Globus pallidus (tissue), 1 donor: ENCODE measurements at regions not wholly inside any gene's neighbourhood (a gene's known extent, or its start where the extent isn't known, plus 50 kb on each side); places are given as distances from the start of the nearest gene placed in this dataset.
"Not testable (repeated sequence)": the region's sequence is repeated elsewhere in the genome, so short reads cannot be mapped to it uniquely, and the experiment has no call there.

Source experiments
- DNase-seq: peaks from one replicate; pipeline ENCODE4 v3.0.0-alpha.2; 2015; ENCODE audit warnings: low spot score

DNA sequence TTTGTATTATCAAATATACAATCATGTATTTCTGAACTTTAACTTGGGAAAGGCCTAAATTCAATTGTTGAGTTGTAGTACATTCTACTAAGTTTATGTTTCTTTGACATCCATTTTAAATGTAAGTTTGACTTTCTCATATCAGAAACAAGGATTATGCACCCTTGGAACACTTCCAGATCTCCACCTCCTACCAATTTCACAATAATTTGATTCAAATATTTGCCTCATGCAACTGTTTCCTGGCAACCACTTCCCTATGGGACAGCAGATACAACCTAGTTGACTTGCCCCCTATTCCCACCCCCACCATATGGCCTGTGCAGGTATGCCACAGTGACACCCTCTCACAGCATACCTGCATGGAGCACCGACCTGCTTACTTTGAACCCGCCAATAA, 506.4 kb upstream of the PABPC4L start:
- no peak for DNase-seq

DNA sequence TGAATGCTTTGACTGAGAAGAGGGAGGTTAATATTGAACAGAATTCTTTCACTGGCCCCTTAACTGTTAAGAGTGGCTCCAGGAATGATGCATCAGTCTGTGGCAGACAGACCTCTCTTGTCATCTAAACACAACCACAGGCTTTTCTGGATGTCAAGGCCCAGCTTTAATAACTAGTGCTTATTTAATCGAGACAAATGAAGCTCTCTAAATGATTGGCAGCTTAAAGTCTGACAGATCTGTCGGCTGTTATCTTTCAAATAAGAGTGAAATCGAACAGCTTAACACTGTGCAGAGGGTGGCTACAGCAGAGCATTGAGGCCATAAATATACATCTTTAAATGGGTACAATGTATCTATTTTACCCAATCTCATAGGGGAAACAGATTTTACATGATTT, 500.8 kb upstream of the PABPC4L start:
- no peak for DNase-seq

DNA sequence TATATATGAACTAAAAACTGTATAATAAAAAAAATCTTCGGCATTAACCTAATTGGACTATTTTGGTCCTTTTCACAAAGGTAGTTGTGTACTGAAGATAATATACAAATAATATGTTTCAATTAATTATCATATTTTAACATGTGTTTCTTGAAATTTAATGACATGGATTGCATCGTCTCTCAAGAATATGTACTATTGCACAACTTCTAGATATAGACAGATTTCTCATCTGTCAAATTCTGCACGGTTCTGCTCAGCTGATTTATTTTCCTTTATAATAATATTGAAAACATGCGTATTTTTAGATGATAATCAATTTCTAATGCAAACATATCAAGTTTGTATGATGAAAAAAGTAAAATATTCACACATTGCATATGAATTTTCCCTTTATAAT, 498.7 kb upstream of the PABPC4L start:
- DNase-seq: no peak

- not testable (repeated sequence) for DNase-seq
Measured at GRCh38 chr4:134698831-134699230, 497.2 kb upstream of the PABPC4L start.

GRCh38 chr4:134695433-134695832, 493.8 kb upstream of the PABPC4L start:
- no peak for DNase-seq

- no peak for DNase-seq
Measured at GRCh38 chr4:134691915-134692314, 490.3 kb upstream of the PABPC4L start.

GRCh38 chr4:134687646-134688628, 486.3 kb upstream of the PABPC4L start:
- DNase-seq: no peak

- DNase-seq: no peak
Measured at GRCh38 chr4:134677209-134677814, 475.7 kb upstream of the PABPC4L start.

DNA sequence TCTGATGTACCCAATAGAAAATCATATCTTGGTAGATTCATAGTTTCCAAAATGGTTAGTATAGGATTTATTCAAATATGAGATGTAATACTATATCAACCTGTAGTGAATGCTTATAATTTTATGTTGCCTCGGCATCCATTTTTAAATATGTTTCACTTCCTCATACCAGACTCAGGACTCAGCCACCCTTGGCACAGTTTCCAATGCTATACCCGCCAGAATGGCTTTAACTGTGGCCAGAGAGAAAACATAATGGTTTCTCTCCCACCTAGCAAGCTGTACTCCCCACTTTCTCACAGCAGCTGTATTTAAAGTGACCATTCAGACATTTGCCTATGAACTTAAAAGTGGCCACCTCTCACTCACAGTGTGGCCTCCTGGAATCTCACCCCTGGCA, 466.6 kb upstream of the PABPC4L start:
- no peak for DNase-seq

- no peak for DNase-seq
Measured at GRCh38 chr4:134666640-134667039, 465.1 kb upstream of the PABPC4L start.

- DNase-seq: no peak
Measured at GRCh38 chr4:134665429-134665828, 463.8 kb upstream of the PABPC4L start.

GRCh38 chr4:134663742-134664141, 462.2 kb upstream of the PABPC4L start:
- DNase-seq: no peak

GRCh38 chr4:134650461-134650860, 448.9 kb upstream of the PABPC4L start:
- DNase-seq: no peak

DNA sequence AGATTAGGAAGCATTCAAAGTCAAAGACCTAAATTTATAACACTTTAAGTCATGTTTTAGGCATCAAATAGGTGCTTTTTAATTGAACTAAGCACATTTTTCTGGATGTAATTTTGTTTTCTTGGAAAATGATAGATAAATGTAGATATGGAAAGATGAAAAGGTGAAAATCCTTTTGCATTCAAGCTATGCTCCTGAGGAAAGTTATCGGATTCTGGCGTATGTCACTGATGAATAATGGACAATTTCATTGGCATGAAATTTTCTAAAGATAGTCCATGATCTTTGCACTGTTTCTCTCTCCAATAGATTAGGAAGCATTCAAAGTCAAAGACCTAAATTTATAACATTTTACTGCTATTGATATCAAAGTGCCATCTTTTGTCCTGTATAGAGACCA, 444.2 kb upstream of the PABPC4L start:
- DNase-seq: no peak

DNA sequence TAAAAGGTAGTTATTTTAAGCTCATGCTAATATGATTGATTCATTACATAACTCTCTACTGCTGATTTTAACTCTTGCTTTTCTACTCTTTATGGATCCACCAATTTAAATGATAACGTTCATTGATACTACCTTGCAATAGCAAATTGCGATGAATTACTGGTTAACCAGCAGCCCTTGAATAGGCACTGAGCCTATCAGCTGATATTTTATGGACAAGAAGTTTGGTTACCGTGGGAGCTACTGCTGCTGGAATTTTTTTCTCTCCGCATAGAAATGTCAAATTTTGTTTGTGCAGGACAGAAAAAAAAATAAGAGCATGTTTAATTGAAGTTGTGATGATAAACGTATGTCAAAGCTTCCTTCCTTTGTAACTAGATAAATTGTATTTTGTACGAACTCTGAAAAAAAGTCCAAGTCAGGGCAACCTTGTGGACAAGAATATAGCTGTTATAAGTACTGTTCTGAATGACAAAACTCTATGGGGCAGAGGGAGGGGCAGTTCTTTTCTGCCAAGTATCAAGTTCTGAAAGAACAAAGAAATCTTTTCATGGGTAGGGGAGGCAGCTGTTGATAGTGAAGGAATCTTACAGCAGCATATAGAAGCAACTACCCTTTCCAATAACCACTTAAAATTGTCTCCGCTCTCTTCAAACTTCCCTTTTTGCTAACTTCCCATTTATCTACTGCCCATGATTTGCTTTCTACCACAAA, 434.9 kb upstream of the PABPC4L start:
- peak; percentile 42 for DNase-seq

GRCh38 chr4:134634301-134634700, 432.7 kb upstream of the PABPC4L start:
- DNase-seq: no peak

GRCh38 chr4:134632056-134632455, 430.5 kb upstream of the PABPC4L start:
- DNase-seq: no peak

DNA sequence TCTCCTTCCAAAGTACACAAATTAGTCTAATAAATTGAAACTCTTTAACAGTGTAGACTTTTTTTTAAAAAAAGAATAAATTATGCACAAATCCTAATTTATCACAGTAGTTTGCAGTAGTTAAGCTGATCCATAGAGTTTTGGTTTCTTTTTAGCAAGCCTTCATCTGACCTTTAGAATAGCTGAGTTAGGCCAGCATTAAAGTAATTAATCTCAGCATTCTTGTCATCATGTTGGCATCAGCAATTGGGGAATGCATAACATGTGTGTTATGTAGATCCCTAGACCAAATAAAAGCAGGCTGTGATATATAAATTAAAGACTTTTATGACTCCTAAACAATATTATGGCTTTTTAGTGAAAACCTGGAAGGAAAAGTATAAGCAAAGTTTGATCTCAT, 426.5 kb upstream of the PABPC4L start:
- DNase-seq: no peak

DNA sequence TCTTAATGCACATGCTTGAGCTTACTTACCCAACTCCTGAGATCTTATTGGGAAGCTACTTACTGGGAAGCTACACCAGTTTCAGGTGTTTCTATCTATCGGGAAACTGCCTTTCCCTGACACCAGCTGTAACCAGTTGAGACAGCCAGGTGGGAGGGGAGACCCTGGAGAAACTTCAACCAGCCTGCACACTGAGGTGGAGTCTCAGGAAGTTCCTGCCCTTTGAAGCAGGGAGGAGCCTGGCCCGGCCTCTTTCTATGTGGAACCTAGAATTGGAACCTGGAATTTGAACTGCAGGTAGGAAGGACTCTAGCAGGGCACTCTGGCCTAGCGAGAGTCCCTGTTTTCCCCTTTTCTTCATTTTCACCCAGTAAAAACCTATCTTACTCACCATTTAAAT, 425.8 kb upstream of the PABPC4L start:
- DNase-seq: no peak

DNA sequence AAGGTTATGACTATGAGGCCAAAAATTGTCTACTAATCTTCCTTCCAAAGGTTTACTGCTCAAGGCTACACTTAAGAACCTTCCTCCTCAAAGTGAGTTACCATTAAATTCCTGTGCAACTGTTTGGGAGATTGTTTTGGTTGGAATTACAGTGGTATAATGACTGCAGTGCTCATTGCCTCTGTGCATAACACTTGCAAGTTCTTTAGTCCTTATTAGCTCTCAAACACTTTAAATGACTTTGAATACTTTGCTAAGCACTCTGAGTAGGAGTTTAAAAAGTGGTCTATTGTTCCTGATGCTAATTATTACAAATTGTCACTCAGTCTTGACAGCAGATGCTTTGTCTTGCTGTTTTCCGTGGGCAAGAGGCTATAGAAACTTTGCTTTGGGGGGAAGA, 422.8 kb upstream of the PABPC4L start:
- DNase-seq: no peak

DNA sequence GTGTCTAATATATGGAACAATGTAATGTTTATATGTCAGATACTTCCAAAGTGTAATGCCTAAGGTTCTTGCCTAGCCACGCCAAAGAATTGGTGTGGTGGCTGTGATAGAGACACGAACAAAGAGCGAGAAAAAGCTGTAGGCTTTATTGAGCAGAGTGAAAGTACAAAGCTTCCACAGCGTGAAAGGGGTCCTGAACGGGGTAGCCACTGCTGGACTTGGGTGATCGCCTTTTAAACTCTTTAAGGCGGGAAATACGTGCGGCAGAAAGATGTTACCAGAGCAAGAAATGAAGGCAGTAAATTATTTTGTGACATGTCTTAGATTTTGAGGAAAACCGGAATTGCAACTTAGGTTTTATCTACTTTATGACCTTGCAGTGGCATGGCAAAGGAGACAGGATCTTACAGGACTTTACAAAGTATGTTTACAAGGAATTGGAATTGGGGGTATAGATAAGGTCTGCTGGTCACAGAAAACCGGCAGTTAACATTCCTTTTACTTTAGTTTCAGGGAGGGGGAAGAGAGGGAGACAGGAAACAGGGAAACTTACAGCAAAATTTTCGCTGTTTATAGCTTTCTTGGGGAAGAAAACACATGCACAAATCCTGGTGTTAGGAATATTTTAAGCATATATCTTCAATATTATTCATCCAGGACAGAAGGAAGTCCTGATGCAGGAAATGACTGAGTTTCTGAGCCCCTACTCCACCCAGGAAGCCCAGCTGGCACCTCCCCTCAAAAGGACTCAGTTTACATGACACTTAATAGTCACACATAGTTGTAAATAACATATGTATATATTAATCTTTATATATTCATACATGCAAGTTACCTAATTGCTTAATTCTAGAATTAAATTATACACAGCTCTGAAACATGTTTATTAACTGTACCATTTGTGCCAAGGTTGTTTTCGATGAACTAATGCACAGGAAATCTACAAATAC, 421.3 kb upstream of the PABPC4L start:
- DNase-seq: not testable (repeated sequence)

DNA sequence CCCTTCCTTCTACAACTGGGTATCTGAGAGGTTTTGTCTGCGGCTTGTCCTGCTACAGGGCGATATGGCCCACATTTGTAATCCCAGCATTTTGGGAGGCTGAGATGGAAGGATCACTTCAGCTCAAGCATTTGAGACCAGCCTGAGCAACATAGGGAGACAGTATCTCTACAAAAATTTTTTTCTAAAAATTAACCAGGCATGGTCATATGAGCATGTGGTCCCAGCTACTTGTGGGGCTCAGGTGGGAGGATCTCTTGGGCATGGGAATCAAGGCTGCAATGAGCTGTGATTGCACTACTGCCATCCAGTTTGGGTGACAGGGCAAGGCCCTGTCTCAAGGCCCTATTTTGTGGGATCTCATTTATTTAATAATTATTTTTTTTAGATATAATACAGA, 420.6 kb upstream of the PABPC4L start:
- no peak for DNase-seq
